CD14-positive monocyte (primary cell): ENCODE measurements at regions not wholly inside any gene's neighbourhood (a gene's known extent, or its start where the extent isn't known, plus 50 kb on each side); places are given as distances from the start of the nearest gene placed in this dataset.

Experiments
- DNase-seq, 3 donors: peaks; one replicate each; pipeline ENCODE4 v3.0.0-alpha.2; 2011 to 2022
- H2AFZ ChIP-seq: 2 replicates; pipeline ENCODE4 v1.6.0; 2012; ENCODE audit warnings: mild to moderate bottlenecking, low read depth, low read length, inconsistent platforms; ENCODE audit not compliant: insufficient read depth, poor library complexity, severe bottlenecking
- H3K27ac ChIP-seq, 2 donors: 1 replicate in 1 of 2; 2 replicates in 1 of 2; pipeline ENCODE4 v1.5.1; 2012 to 2013; ENCODE audit warnings: low read length in 2 of 2, control low read depth in 1 of 2, inconsistent platforms in 1 of 2, low read depth in 1 of 2, mild to moderate bottlenecking in 1 of 2
- H3K27me3 ChIP-seq, 2 donors: one replicate each; pipeline versions ENCODE4 v1.6.0 to v1.6.1; 2011 to 2013; ENCODE audit warnings: low read length in 2 of 2; ENCODE audit not compliant: control insufficient read depth in 2 of 2, insufficient read depth in 2 of 2
- H3K36me3 ChIP-seq, 2 donors: replicated peaks in 1 of 2; 1 replicate in 1 of 2; 2 replicates in 1 of 2; pipeline versions ENCODE4 v1.5.1 to v1.6.1; 2012 to 2013; ENCODE audit warnings: low read length in 2 of 2, control low read depth in 1 of 2, inconsistent platforms in 1 of 2, mild to moderate bottlenecking in 1 of 2; ENCODE audit not compliant: insufficient read depth in 2 of 2, control insufficient read depth in 1 of 2
- H3K4me1 ChIP-seq, 2 donors: 1 replicate in 1 of 2; 2 replicates in 1 of 2; pipeline versions ENCODE4 v1.5.1 to v1.6.1; 2012 to 2013; ENCODE audit warnings: low read length in 2 of 2, control low read depth in 1 of 2, inconsistent platforms in 1 of 2, mild to moderate bottlenecking in 1 of 2, moderate library complexity in 1 of 2; ENCODE audit not compliant: insufficient read depth in 2 of 2, control insufficient read depth in 1 of 2
- H3K4me2 ChIP-seq: replicated peaks from 2 replicates; pipeline ENCODE3; 2012; ENCODE audit warnings: low read length, moderate library complexity, mild to moderate bottlenecking; ENCODE audit not compliant: poor library complexity, severe bottlenecking; ENCODE audit errors: extremely low read depth
- H3K4me3 ChIP-seq, 3 experiments: fragments of 200-600 bp in 1 of 3; sonication (generic) in 1 of 3; replicated peaks in 1 of 3; 1 replicate in 2 of 3; 2 replicates in 1 of 3; pipeline ENCODE4 v1.5.1; 2011 to 2013; ENCODE audit warnings: low read length in 3 of 3, mild to moderate bottlenecking in 3 of 3, control low read depth in 2 of 3, low read depth in 2 of 3, inconsistent platforms in 1 of 3, moderate library complexity in 1 of 3
- H3K79me2 ChIP-seq: 2 replicates; pipeline ENCODE4 v1.6.0; 2012; ENCODE audit warnings: mild to moderate bottlenecking, control low read depth, inconsistent platforms, low read length, moderate library complexity; ENCODE audit not compliant: insufficient read depth
- H3K9ac ChIP-seq: 2 replicates; pipeline ENCODE4 v1.6.0; 2017; ENCODE audit warnings: low read length, mild to moderate bottlenecking; ENCODE audit not compliant: insufficient read depth, poor library complexity, severe bottlenecking
- H3K9me3 ChIP-seq, 2 donors: replicated peaks in 1 of 2; 1 replicate in 1 of 2; 2 replicates in 1 of 2; pipeline versions ENCODE4 v1.5.1 to v1.6.1; 2012 to 2013; ENCODE audit warnings: low read length in 2 of 2, control low read depth in 1 of 2; ENCODE audit not compliant: control insufficient read depth in 1 of 2, insufficient read depth in 1 of 2
- H4K20me1 ChIP-seq: 2 replicates; pipeline ENCODE4 v1.6.0; 2012; ENCODE audit warnings: mild to moderate bottlenecking, low read length, control low read depth, moderate library complexity; ENCODE audit not compliant: insufficient read depth
- H3K27ac Mint-ChIP-seq, 7 donors: one replicate each; pipeline ENCODE4 v1.8.0; 2020; ENCODE audit warnings: mild to moderate bottlenecking in 7 of 7, mixed read lengths in 7 of 7, moderate library complexity in 6 of 7, inconsistent platforms in 2 of 7
- H3K27me3 Mint-ChIP-seq, 3 donors: one replicate each; pipeline ENCODE4 v1.8.0; 2021 to 2022; ENCODE audit warnings: low read depth in 3 of 3, mild to moderate bottlenecking in 3 of 3, mixed read lengths in 3 of 3, moderate library complexity in 3 of 3, inconsistent platforms in 1 of 3
- H3K36me3 Mint-ChIP-seq, 2 donors: one replicate each; pipeline ENCODE4 v1.8.0; 2020; ENCODE audit warnings: mixed read lengths in 2 of 2, inconsistent platforms in 1 of 2, mild to moderate bottlenecking in 1 of 2
- H3K4me1 Mint-ChIP-seq: one replicate; pipeline ENCODE4 v1.8.0; 2020; ENCODE audit warnings: mild to moderate bottlenecking, mixed read lengths
- H3K4me3 Mint-ChIP-seq, 2 donors: one replicate each; pipeline ENCODE4 v1.8.0; 2020; ENCODE audit warnings: mild to moderate bottlenecking in 2 of 2, mixed read lengths in 2 of 2, moderate library complexity in 1 of 2
- H3K9me3 Mint-ChIP-seq, 7 donors: one replicate each; pipeline ENCODE4 v1.8.0; 2020 to 2022; ENCODE audit warnings: mixed read lengths in 7 of 7, mild to moderate bottlenecking in 6 of 7, moderate library complexity in 6 of 7, inconsistent platforms in 2 of 7
- WGBS: methylation state at CpG from one replicate; pipeline ENCODE4 v1.1.5; 2013; ENCODE audit warnings: missing lambda C conversion rate; ENCODE audit not compliant: insufficient coverage; 5-methylcytosine and 5-hydroxymethylcytosine counted together
- intact Hi-C, 2 donors: fragments of 100-400 bp; cut with micrococcal nuclease; formaldehyde crosslinking; loops; one replicate each; pipeline versions ENCODE4 v1.15.0 to v1.15.1; 2023
- TF ChIP-seq, protein P1 (sequence below): fragments of 200-600 bp; IDR thresholded peaks from one replicate; pipeline ENCODE4 v1.8.0; 2022; ENCODE audit warnings: antibody characterized with exemption, mild to moderate bottlenecking

DNA sequence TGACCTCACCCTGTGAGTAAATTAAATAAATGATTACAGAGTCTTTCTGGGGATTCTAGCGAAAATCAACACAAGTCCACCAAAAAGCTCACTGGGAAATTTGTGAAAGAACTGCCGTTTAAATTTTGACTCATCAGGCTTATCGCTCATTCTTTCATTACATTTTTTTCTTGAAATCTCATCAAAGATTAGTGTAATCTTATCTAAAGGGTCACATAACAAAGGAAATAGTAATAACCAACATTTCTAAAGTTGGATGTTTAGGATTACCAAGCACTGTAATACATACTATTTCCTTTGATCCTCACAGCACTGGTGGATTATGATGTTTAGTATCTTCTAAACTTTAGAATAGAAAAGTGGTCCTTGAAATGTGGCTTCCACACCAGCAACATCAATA lies 111.1 kb upstream of the CBLB start:
- no CpG with 5 or more reads among the region's 3 CpGs for WGBS
- H3K9ac ChIP-seq: no peak overlapping the region
- H3K27me3 ChIP-seq: no peaks in the 10 kb centered on the region
- no peak overlapping the region for H3K27ac ChIP-seq
- TF ChIP-seq, protein P1, sequence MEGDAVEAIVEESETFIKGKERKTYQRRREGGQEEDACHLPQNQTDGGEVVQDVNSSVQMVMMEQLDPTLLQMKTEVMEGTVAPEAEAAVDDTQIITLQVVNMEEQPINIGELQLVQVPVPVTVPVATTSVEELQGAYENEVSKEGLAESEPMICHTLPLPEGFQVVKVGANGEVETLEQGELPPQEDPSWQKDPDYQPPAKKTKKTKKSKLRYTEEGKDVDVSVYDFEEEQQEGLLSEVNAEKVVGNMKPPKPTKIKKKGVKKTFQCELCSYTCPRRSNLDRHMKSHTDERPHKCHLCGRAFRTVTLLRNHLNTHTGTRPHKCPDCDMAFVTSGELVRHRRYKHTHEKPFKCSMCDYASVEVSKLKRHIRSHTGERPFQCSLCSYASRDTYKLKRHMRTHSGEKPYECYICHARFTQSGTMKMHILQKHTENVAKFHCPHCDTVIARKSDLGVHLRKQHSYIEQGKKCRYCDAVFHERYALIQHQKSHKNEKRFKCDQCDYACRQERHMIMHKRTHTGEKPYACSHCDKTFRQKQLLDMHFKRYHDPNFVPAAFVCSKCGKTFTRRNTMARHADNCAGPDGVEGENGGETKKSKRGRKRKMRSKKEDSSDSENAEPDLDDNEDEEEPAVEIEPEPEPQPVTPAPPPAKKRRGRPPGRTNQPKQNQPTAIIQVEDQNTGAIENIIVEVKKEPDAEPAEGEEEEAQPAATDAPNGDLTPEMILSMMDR: no peak
- H3K79me2 ChIP-seq: no peaks in the 10 kb centered on the region
- H3K27me3 Mint-ChIP-seq: no peaks in the 10 kb centered on the region
- H2AFZ ChIP-seq: no peak overlapping the region
- H3K4me3 ChIP-seq: no peak overlapping the region
- H3K36me3 Mint-ChIP-seq: no peaks in the 10 kb centered on the region
- H3K9me3 ChIP-seq: peaks cover 0 to 3% of the 10 kb centered on the region in 2 donors
- DNase-seq: no peak
- peaks cover 0 to 5% (median 3%) of the 10 kb centered on the region in 7 donors for H3K9me3 Mint-ChIP-seq
- no peak overlapping the region for H3K4me3 Mint-ChIP-seq
- no peak overlapping the region for H3K27ac Mint-ChIP-seq
- H3K36me3 ChIP-seq: no peaks in the 10 kb centered on the region
- intact Hi-C loops: no loop called here
- H4K20me1 ChIP-seq: no peaks in the 10 kb centered on the region
- no peaks in the 10 kb centered on the region for H3K4me1 Mint-ChIP-seq
- no peaks in the 10 kb centered on the region for H3K4me1 ChIP-seq
- H3K4me2 ChIP-seq: no peak overlapping the region

DNA sequence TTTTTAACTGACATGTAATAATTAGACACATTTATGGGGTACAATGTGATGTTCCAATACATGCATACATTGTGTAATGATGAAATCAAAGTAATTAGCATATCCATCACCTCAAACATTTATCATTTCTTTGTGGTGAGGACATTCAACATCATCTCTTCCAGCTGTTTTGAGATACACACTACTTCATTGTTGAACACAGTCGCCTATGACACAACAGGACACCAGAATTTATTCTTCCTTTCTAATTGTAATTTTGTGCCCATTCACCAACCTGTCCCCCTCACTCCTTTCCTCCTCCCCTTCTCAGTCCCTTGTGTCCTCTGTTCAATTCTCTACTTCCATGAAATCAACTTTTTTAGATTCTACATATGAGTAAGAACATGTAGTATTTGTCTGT lies 113.4 kb upstream of the CBLB start:
- Histone ChIP-seq H3K27me3 (no peaks in the 10 kb centered on the region), H3K9ac (no peak overlapping the region)
- H3K4me1 Mint-ChIP-seq: no peaks in the 10 kb centered on the region

More for the DNA sequence above, 113.4 kb upstream of the CBLB start:
- H3K9me3 Mint-ChIP-seq: peaks cover 0 to 9% (median 3%) of the 10 kb centered on the region in 7 donors
- intact Hi-C loops: no loop called here
- no peaks in the 10 kb centered on the region for H3K36me3 ChIP-seq
- no peak overlapping the region for H3K4me3 ChIP-seq
- DNase-seq: no peak
- no peaks in the 10 kb centered on the region for H3K4me1 ChIP-seq
- H3K27ac Mint-ChIP-seq: no peak overlapping the region
- H3K27ac ChIP-seq: no peak overlapping the region
- WGBS: 89% methylated on average over 1 of the region's 1 CpG
- H4K20me1 ChIP-seq: no peaks in the 10 kb centered on the region
- H3K4me3 Mint-ChIP-seq: no peak overlapping the region
- H3K9me3 ChIP-seq: peaks cover 0 to 3% of the 10 kb centered on the region in 2 donors
- no peaks in the 10 kb centered on the region for H3K79me2 ChIP-seq
- no peak overlapping the region for H3K4me2 ChIP-seq
- H3K36me3 Mint-ChIP-seq: no peaks in the 10 kb centered on the region
- H2AFZ ChIP-seq: no peak overlapping the region
- TF ChIP-seq, protein P1: no peak
- no peaks in the 10 kb centered on the region for H3K27me3 Mint-ChIP-seq
